Ovary (tissue), 7 donors: ENCODE measurements at regions not wholly inside any gene's neighbourhood (a gene's known extent, or its start where the extent isn't known, plus 50 kb on each side); places are given as distances from the start of the nearest gene placed in this dataset.

Experiments
- DNase-seq, 5 donors: peaks; one replicate each; pipeline ENCODE4 v3.0.0-alpha.2; 2019 to 2020
- H3K27ac ChIP-seq, 2 donors: fragments of 200-600 bp; one replicate each; pipeline versions ENCODE4 v1.5.1 to v1.8.0; 2019 to 2022
- H3K27me3 ChIP-seq: fragments of 200-600 bp; one replicate; pipeline ENCODE4 v1.8.0; 2022
- H3K36me3 ChIP-seq: fragments of 200-600 bp; sonication (generic); one replicate; pipeline ENCODE4 v1.5.1; 2019
- H3K4me1 ChIP-seq: one replicate; pipeline ENCODE4 v1.8.1; 2013; ENCODE audit warnings: mild to moderate bottlenecking, moderate library complexity; ENCODE audit not compliant: insufficient read depth
- H3K4me3 ChIP-seq: fragments of 200-600 bp; sonication (generic); one replicate; pipeline ENCODE4 v1.5.1; 2017
- H3K9me3 ChIP-seq, 2 donors: fragments of 200-600 bp in 1 of 2; sonication (generic) in 1 of 2; one replicate each; pipeline versions ENCODE4 v1.5.1 to v1.8.1; 2013 to 2019; ENCODE audit warnings: mild to moderate bottlenecking in 1 of 2, moderate library complexity in 1 of 2
- EP300 ChIP-seq: sonication (generic); formaldehyde crosslinking; IDR thresholded peaks from one replicate; pipeline ENCODE4 v1.6.1; 2017; ENCODE audit warnings: antibody characterized with exemption
- POLR2A ChIP-seq: fragments of 450-650 bp; IDR thresholded peaks from one replicate; pipeline ENCODE4 v1.6.1; 2017; ENCODE audit warnings: antibody characterized with exemption, mild to moderate bottlenecking, moderate library complexity
- WGBS, 3 donors: extraction: QIAGEN DNeasy Blood & Tissue Kit in 1 of 3; methylation state at CpG; one replicate each; pipeline versions ENCODE4 v1.1.5 to v1.1.7; 2013 to 2017; 5-methylcytosine and 5-hydroxymethylcytosine counted together
- intact Hi-C, 4 donors: fragments of 100-400 bp; cut with DNase I; formaldehyde crosslinking; loops; one replicate each; pipeline versions ENCODE4 v1.11.0 to v1.15.1; 2022 to 2023
- TF ChIP-seq, protein P1 (sequence below), 3 donors: fragments of 450-650 bp in 2 of 3; fragments of 200-600 bp in 1 of 3; IDR thresholded peaks; one replicate each; pipeline versions ENCODE4 v1.5.1 to v1.8.0; 2016 to 2022; ENCODE audit warnings: antibody characterized with exemption in 3 of 3, mild to moderate bottlenecking in 1 of 3
- donor health status: DM: no; HTN: no; CAD: no; lungs with moderate emphysema.
- donor health status: DM: no; HTN: no; CAD: no.
- donor health status: Bipolar disorder and iron deficiency.
- donor health status: DM: no; HTN: no; CAD: no.
- donor health status: DM: yes; HTN: yes; CAD: no.

DNA sequence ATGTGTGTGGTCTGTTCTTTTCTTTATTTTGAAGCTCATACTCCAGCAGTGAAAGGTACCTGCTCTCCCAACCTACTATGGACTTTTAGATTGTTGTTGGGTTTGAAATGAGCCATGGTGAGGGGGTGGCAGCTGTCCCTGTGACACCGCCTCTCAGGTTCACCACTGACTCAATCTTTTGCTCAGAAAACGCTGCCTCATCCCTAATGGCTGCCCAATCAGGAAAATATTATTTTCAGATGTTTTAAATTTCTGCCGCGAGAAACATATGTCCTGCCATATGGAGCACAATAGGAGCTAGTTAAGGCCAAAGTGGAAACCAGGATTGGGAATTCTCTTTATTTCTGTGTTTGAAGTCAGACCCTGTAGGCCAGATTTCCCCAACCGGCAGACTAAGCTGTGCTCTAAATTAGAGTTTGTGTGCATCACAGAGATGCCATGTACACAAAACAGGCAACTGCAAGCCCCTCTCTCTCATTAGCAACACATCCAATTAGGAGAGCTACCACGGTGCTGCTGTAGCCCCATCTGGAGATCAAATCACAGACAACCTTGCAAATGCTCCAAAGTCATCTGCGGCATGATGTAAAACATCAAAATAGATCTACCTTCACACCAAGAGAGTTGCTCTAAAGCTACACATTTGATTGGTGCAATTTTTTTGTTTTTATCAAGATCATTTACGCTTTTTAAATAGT lies 144.1 kb upstream of the BACH2 start:
- Histone ChIP-seq H3K36me3 (no peaks in the 10 kb centered on the region), H3K27me3 (no peaks in the 10 kb centered on the region), H3K27ac (no peak overlapping the region), H3K9me3 (no peaks in the 10 kb centered on the region), H3K4me1 (peaks cover 3% of the 10 kb centered on the region), H3K4me3 (no peak overlapping the region)
- DNase-seq = no peak
- 84 to 91% (median 87%) methylated on average over 8 of the region's 8 CpGs for WGBS, 3 donors
- TF ChIP-seq POLR2A (no peak), EP300 (no peak)
- TF ChIP-seq, protein P1, sequence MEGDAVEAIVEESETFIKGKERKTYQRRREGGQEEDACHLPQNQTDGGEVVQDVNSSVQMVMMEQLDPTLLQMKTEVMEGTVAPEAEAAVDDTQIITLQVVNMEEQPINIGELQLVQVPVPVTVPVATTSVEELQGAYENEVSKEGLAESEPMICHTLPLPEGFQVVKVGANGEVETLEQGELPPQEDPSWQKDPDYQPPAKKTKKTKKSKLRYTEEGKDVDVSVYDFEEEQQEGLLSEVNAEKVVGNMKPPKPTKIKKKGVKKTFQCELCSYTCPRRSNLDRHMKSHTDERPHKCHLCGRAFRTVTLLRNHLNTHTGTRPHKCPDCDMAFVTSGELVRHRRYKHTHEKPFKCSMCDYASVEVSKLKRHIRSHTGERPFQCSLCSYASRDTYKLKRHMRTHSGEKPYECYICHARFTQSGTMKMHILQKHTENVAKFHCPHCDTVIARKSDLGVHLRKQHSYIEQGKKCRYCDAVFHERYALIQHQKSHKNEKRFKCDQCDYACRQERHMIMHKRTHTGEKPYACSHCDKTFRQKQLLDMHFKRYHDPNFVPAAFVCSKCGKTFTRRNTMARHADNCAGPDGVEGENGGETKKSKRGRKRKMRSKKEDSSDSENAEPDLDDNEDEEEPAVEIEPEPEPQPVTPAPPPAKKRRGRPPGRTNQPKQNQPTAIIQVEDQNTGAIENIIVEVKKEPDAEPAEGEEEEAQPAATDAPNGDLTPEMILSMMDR (IDR thresholded peaks at IDR 0.05) = no peak
- intact Hi-C loops = no loop called here

GRCh38 chr6:90439586-90439985 lies 142.9 kb upstream of the BACH2 start:
- Histone ChIP-seq H3K4me1 (no peaks in the 10 kb centered on the region), H3K9me3 (no peaks in the 10 kb centered on the region), H3K27ac (no peak overlapping the region), H3K27me3 (no peaks in the 10 kb centered on the region), H3K4me3 (no peak overlapping the region), H3K36me3 (no peaks in the 10 kb centered on the region)
- 87 to 90% (median 90%) methylated on average over 2 of the region's 2 CpGs for WGBS, 3 donors
- intact Hi-C loops = no loop called here
- TF ChIP-seq, protein P1 (IDR thresholded peaks at IDR 0.05) = no peak
- TF ChIP-seq EP300 (no peak), POLR2A (no peak)
- DNase-seq = no peak

DNA sequence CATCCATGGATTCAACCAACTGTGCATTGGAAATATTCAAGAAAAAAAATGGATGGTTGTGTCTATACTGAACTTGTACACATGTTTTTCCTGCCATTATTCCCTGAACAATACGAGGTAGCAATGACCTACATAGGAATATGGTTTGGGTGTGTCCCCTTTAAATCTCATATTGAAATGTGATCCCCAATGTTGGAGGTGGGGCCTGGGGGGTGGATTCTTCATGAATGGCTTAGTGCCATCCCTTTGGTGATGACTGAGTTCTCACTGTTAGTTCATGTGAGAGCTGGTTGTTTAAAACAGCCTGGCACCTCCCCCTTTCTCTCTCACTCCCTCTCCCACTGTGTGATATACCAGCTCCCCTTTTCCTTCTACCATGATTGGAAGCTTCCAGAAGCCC lies 139.8 kb upstream of the BACH2 start:
- Histone ChIP-seq H3K4me1 (no peaks in the 10 kb centered on the region), H3K27me3 (no peaks in the 10 kb centered on the region), H3K36me3 (no peaks in the 10 kb centered on the region), H3K9me3 (peaks cover 0 to 6% of the 10 kb centered on the region in 2 donors), H3K4me3 (no peak overlapping the region), H3K27ac (no peak overlapping the region)
- DNase-seq = no peak
- TF ChIP-seq EP300 = no peak
- TF ChIP-seq POLR2A = no peak
- TF ChIP-seq, protein P1 (IDR thresholded peaks at IDR 0.05) = no peak
- intact Hi-C loops = no loop called here
- 75 to 83% (median 76%) methylated on average over 1 of the region's 1 CpG for WGBS, 3 donors

- WGBS, 3 donors = 36 to 45% (median 44%) methylated on average over 3 of the region's 3 CpGs
- Histone ChIP-seq H3K27ac (no peak overlapping the region), H3K4me1 (no peaks in the 10 kb centered on the region), H3K27me3 (no peaks in the 10 kb centered on the region), H3K4me3 (no peak overlapping the region), H3K36me3 (no peaks in the 10 kb centered on the region), H3K9me3 (peaks cover 0 to 6% of the 10 kb centered on the region in 2 donors)
- intact Hi-C loops = no loop called here
- DNase-seq = no peak
- TF ChIP-seq POLR2A (no peak), EP300 (no peak)
- TF ChIP-seq, protein P1 (IDR thresholded peaks at IDR 0.05) = no peak
These were observed 138.7 kb upstream of the BACH2 start for GRCh38 chr6:90435207-90435899.
